Esophagus squamous epithelium (tissue), 4 donors: ENCODE measurements at regions not wholly inside any gene's neighbourhood (a gene's known extent, or its start where the extent isn't known, plus 50 kb on each side); places are given as distances from the start of the nearest gene placed in this dataset.

Experiments used
- CTCF ChIP-seq, 6 experiments: fragments of 450-650 bp in 4 of 6; fragments of 200-600 bp in 2 of 6; sonication (generic) in 2 of 6; IDR thresholded peaks; one replicate each; pipeline ENCODE4 v1.5.1; 2016 to 2019; ENCODE audit warnings: antibody characterized with exemption in 6 of 6, mild to moderate bottlenecking in 4 of 6, moderate library complexity in 4 of 6
- POLR2A ChIP-seq, 4 donors: fragments of 450-650 bp; IDR thresholded peaks; one replicate each; pipeline ENCODE4 v1.6.1; 2017; ENCODE audit warnings: antibody characterized with exemption in 4 of 4, mild to moderate bottlenecking in 4 of 4, moderate library complexity in 3 of 4

GRCh38 chr1:238108417-238108816 is 217.7 kb upstream of the ZP4 start:
- TF ChIP-seq CTCF (IDR thresholded peaks at IDR 0.05), result no peak
- TF ChIP-seq POLR2A (IDR thresholded peaks at IDR 0.05), result no peak
